NB4 (cell line): ENCODE measurements at regions not wholly inside any gene's neighbourhood (a gene's known extent, or its start where the extent isn't known, plus 50 kb on each side); places are given as distances from the start of the nearest gene placed in this dataset.

Experiments used
- DNase-seq: peaks from one replicate; pipeline ENCODE4 v3.0.0; 2010; ENCODE audit warnings: low read depth
- H3K4me3 ChIP-seq: one replicate; pipeline ENCODE4 v1.5.1; 2011; ENCODE audit warnings: mild to moderate bottlenecking, low read depth, low read length, moderate library complexity
- CTCF ChIP-seq: IDR thresholded peaks from one replicate; pipeline ENCODE4 v1.5.1; 2012; ENCODE audit warnings: low read depth, low read length
- MYC ChIP-seq: IDR thresholded peaks from 2 replicates; pipeline ENCODE4 v1.6.1; 2011; ENCODE audit warnings: low read depth, low read length
- POLR2A ChIP-seq: IDR thresholded peaks from 2 replicates; pipeline ENCODE4 v1.6.1; 2011; ENCODE audit warnings: mild to moderate bottlenecking; ENCODE audit not compliant: insufficient read length; ENCODE audit errors: extremely low read depth
- TF ChIP-seq, protein P1 (sequence below): IDR thresholded peaks from 2 replicates; pipeline ENCODE4 v1.6.1; 2011; ENCODE audit warnings: low read depth, low read length

GRCh38 chr12:89877671-89878070 is 169.0 kb upstream of the ATP2B1 start:
- DNase-seq = no peak
- H3K4me3 ChIP-seq = no peak overlapping the region
- no peak for TF ChIP-seq CTCF
- TF ChIP-seq POLR2A = no peak
- TF ChIP-seq, protein P1, sequence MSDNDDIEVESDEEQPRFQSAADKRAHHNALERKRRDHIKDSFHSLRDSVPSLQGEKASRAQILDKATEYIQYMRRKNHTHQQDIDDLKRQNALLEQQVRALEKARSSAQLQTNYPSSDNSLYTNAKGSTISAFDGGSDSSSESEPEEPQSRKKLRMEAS = no peak
- no peak for TF ChIP-seq MYC

- H3K4me3 ChIP-seq = no peak overlapping the region
- TF ChIP-seq MYC (no peak), POLR2A (no peak)
- TF ChIP-seq, protein P1 = no peak
- DNase-seq = no peak
Measured at GRCh38 chr12:89877136-89877535, 168.5 kb upstream of the ATP2B1 start.

DNA sequence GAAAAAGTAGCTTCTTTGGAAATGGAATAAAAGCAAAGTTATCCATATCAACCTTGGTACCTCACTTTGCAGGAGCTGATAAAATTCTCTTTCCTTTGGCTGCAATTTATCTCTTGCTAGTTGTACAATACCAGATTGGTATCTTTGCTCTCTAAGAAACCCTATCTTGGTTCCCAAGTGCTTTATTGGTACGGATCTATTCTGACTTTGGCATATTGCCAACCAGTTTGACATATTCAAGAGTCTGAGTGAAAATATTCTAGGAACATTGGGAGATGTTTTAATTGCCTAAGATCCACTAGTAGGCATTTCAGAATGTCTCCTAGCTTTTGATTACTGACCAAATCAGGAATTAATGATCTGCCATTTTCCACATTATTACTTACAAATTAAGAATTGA is 167.2 kb upstream of the ATP2B1 start:
- TF ChIP-seq POLR2A = no peak
- TF ChIP-seq, protein P1 = no peak
- TF ChIP-seq CTCF = no peak
- TF ChIP-seq MYC = no peak
- H3K4me3 ChIP-seq = no peak overlapping the region
- no peak for DNase-seq

GRCh38 chr12:89875225-89875624 is 166.6 kb upstream of the ATP2B1 start:
- TF ChIP-seq, protein P1 = no peak
- DNase-seq = no peak

DNA sequence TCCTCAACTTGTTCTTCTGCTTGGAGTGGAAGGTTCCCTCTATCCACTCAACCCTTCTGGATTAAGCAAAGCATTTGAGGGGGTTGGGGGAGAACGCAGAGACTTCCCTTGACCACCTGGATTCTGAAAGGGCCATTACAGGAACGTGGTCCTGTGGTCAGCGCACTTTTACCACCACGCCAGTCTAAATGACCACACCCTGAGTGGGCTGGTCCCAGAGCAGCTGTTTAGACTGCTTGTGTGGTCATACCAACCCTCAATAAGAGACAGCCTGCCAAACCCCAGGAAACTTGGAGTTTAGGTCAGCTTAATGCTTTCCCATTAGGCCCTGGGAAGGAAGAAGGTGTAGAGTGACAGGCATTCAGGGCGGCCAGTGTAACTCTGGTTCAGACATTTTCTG is 165.5 kb upstream of the ATP2B1 start:
- no peak overlapping the region for H3K4me3 ChIP-seq
- DNase-seq = no peak
- no peak for TF ChIP-seq CTCF
- TF ChIP-seq, protein P1 = no peak
- no peak for TF ChIP-seq POLR2A
- no peak for TF ChIP-seq MYC

More at GRCh38 chr12:89875225-89875624, 166.6 kb upstream of the ATP2B1 start:
- no peak overlapping the region for H3K4me3 ChIP-seq

DNA sequence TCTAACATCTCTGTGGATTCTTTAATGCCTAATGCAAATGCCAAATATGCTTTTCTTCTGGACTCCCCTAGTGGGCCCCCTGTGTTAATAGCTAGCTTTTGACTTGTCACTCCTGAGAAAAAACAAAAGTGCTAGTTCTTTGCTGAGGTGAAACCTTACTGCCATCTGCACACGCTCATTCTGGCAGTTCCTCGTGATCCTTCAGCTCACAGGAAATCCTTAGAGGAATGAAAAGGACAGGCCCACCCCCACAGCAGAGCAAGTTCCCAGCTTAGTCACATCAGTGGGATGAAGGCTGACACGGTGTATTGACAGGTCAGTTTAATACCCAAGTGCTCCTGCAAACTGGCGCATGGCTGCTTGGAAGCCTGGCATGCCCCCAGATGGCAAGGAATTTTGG is 165.1 kb upstream of the ATP2B1 start:
- no peak overlapping the region for H3K4me3 ChIP-seq
- TF ChIP-seq CTCF = no peak
- DNase-seq = no peak

DNA sequence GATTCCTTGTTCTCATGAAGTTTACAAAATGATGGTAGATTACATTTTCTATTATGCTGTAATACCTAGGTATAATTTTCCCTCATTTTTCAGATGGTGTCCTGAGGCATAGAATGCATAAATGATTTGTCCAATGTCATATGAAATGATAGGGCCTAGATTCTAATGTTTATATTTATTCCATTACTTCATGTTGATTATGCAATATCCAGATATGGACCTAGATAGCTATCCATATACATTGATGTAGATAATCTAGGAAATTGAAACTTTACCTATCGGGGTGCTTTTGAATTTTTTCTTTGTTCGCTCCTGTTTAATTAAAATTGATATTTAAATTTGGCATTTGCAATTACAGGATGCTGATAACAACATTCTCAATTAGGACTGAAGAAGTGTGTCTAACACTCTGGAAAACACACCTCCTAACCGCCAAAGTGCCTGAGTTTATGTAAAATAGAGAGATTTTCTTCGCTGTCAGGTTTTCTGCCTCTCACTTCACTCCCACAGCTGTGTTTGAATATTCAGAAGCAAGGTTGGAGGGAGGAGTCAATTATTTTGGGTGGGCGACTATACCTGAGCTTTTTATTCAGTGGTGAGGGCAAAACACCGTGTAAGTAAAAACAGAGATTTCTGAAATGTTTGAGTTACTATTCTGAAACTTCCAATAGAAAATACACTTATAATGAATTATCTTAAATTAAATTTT is 164.4 kb upstream of the ATP2B1 start:
- DNase-seq = no peak
- no peak overlapping the region for H3K4me3 ChIP-seq
- no peak for TF ChIP-seq POLR2A
- TF ChIP-seq CTCF = no peak
- no peak for TF ChIP-seq MYC
- TF ChIP-seq, protein P1 = no peak
